Activated CD8-positive, alpha-beta T cell treated with anti-CD3 and anti-CD28 coated beads for 36 hours (primary cell): ENCODE measurements at regions not wholly inside any gene's neighbourhood (a gene's known extent, or its start where the extent isn't known, plus 50 kb on each side); places are given as distances from the start of the nearest gene placed in this dataset.

Experiments used
- ATAC-seq: fragments of 200-7000 bp; cut with Tn5 transposase; one replicate; pipeline ENCODE4 v1.10.0; 2021; ENCODE audit warnings: mild to moderate bottlenecking, moderate library complexity
- CTCF ChIA-PET: fragments of 350-600 bp; sonication (Branson Sonifier 250); formaldehyde crosslinking; loops from one replicate; lab custom pipeline; 2021; ENCODE audit warnings: antibody characterized with exemption; lab: Charles Lee
- POLR2A ChIA-PET: fragments of 350-600 bp; sonication (Branson Sonifier 250); formaldehyde crosslinking; loops from one replicate; lab custom pipeline; 2021; ENCODE audit warnings: antibody characterized with exemption; lab: Charles Lee
- DNase-seq: peaks from one replicate; pipeline ENCODE4 v3.0.0-alpha.2; 2020
- H3K27ac Mint-ChIP-seq: one replicate; pipeline ENCODE4 v1.8.0; 2021; ENCODE audit warnings: mild to moderate bottlenecking, mixed read lengths
- H3K27me3 Mint-ChIP-seq: one replicate; pipeline ENCODE4 v1.8.0; 2021; ENCODE audit warnings: mixed read lengths
- H3K36me3 Mint-ChIP-seq: one replicate; pipeline ENCODE4 v1.8.0; 2021; ENCODE audit warnings: low read depth, mixed read lengths
- H3K4me1 Mint-ChIP-seq: one replicate; pipeline ENCODE4 v1.8.0; 2021; ENCODE audit warnings: low read depth, mixed read lengths
- H3K4me3 Mint-ChIP-seq: one replicate; pipeline ENCODE4 v1.8.0; 2021; ENCODE audit warnings: mild to moderate bottlenecking, moderate library complexity, mixed read lengths
- H3K9me3 Mint-ChIP-seq: one replicate; pipeline ENCODE4 v1.8.0; 2021; ENCODE audit warnings: mixed read lengths
- CTCF ChIP-seq: fragments of 200-600 bp; IDR thresholded peaks from one replicate; pipeline ENCODE4 v1.8.0; 2022; ENCODE audit warnings: antibody characterized with exemption, mild to moderate bottlenecking
- intact Hi-C: fragments of 100-400 bp; cut with micrococcal nuclease; formaldehyde crosslinking; loops from one replicate; pipeline ENCODE4 v1.10.0; 2022

- Mint-ChIP-seq H3K4me3 (no peak overlapping the region), H3K27me3 (no peaks in the 10 kb centered on the region), H3K9me3 (no peaks in the 10 kb centered on the region), H3K27ac (no peak overlapping the region), H3K36me3 (no peaks in the 10 kb centered on the region), H3K4me1 (no peaks in the 10 kb centered on the region)
- ATAC-seq (no peak), DNase-seq (no peak)
- intact Hi-C loops: no loop called here
- no peak for TF ChIP-seq CTCF
- ChIA-PET POLR2A (no interaction called here), CTCF (no interaction called here)
Observed at GRCh38 chr11:92662601-92663360, 306.7 kb upstream of the MTNR1B start.

GRCh38 chr11:92663539-92663938, 305.9 kb upstream of the MTNR1B start:
- H3K36me3 Mint-ChIP-seq: no peaks in the 10 kb centered on the region
- no peak for TF ChIP-seq CTCF
- H3K9me3 Mint-ChIP-seq: no peaks in the 10 kb centered on the region
- intact Hi-C loops: no loop called here
- H3K27me3 Mint-ChIP-seq: no peaks in the 10 kb centered on the region
- DNase-seq (no peak), ATAC-seq (no peak)
- H3K27ac Mint-ChIP-seq: no peak overlapping the region
- CTCF ChIA-PET: no interaction called here
- H3K4me1 Mint-ChIP-seq: no peaks in the 10 kb centered on the region
- POLR2A ChIA-PET: no interaction called here
- no peak overlapping the region for H3K4me3 Mint-ChIP-seq

DNA sequence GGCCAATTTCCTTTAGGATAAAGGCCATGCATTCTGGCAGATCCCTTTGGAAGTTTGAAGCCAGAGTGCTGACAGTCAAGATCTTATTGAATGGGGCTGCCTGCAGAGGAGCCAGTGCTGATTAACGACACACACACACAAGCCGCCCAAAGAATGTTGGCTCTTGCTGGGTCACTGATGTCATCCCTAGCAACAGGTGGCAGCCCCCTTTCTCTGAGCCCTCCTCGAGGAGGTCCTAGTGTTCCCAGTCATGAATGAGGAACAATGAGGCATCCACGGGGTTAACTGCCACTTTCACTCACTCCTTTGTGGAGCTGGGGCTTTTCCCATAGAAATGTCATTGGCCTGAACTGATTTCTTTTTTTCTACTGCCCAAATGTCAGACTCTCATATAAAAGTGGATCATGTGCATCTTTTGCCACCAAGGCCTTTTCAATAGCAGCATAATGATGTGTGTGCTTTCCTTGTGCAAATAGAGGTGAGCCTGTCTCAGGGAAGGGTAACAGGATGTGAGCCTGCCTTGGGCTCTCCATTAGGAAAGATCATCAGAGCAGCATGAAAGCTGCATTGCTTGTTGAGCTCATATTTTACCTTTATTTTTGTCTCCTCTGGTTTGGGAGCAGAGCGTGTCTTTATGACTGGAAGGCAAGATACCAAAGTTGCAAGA, 301.8 kb upstream of the MTNR1B start:
- Mint-ChIP-seq H3K9me3 (no peaks in the 10 kb centered on the region), H3K27me3 (no peaks in the 10 kb centered on the region), H3K27ac (no peak overlapping the region), H3K4me1 (no peaks in the 10 kb centered on the region), H3K36me3 (no peaks in the 10 kb centered on the region), H3K4me3 (no peak overlapping the region)
- CTCF ChIA-PET: no interaction called here
- intact Hi-C loops: no loop called here
- ATAC-seq (no peak), DNase-seq (no peak)
- POLR2A ChIA-PET: no interaction called here
- TF ChIP-seq CTCF: no peak

- H3K27me3 Mint-ChIP-seq: no peaks in the 10 kb centered on the region
Observed at GRCh38 chr11:92670308-92670890, 299.1 kb upstream of the MTNR1B start.

More at GRCh38 chr11:92670308-92670890, 299.1 kb upstream of the MTNR1B start:
- H3K27ac Mint-ChIP-seq: no peak overlapping the region
- ATAC-seq (no peak), DNase-seq (no peak)
- no peak overlapping the region for H3K4me3 Mint-ChIP-seq
- CTCF ChIA-PET: no interaction called here
- no peaks in the 10 kb centered on the region for H3K4me1 Mint-ChIP-seq
- TF ChIP-seq CTCF: no peak
- intact Hi-C loops: no loop called here
- no peaks in the 10 kb centered on the region for H3K36me3 Mint-ChIP-seq
- H3K9me3 Mint-ChIP-seq: no peaks in the 10 kb centered on the region
- POLR2A ChIA-PET: no interaction called here
